Esophagus muscularis mucosa (tissue), 4 donors: ENCODE measurements at regions not wholly inside any gene's neighbourhood (a gene's known extent, or its start where the extent isn't known, plus 50 kb on each side); places are given as distances from the start of the nearest gene placed in this dataset.

Experiments
- DNase-seq: peaks from one replicate; pipeline ENCODE4 v3.0.0-alpha.2; 2017; ENCODE audit errors: extremely low spot score
- H3K27ac ChIP-seq, 4 donors: fragments of 200-600 bp; sonication (generic); replicated peaks in 1 of 4; 1 replicate in 3 of 4; 2 replicates in 1 of 4; pipeline ENCODE4 v1.5.1; 2016 to 2019; ENCODE audit warnings: mild to moderate bottlenecking in 1 of 4
- H3K27me3 ChIP-seq, 4 donors: fragments of 200-600 bp; sonication (generic); one replicate each; pipeline versions ENCODE4 v1.5.1 to v1.6.0; 2016 to 2019
- H3K36me3 ChIP-seq, 4 donors: fragments of 200-600 bp; sonication (generic); one replicate each; pipeline ENCODE4 v1.5.1; 2016 to 2019
- H3K4me1 ChIP-seq, 4 donors: fragments of 200-600 bp; sonication (generic); one replicate each; pipeline ENCODE4 v1.5.1; 2016 to 2019
- H3K4me3 ChIP-seq, 4 donors: fragments of 200-600 bp; sonication (generic); 1 replicate in 2 of 4; 2 replicates in 2 of 4; pipeline ENCODE4 v1.5.1; 2016 to 2019; ENCODE audit warnings: mild to moderate bottlenecking in 4 of 4, moderate library complexity in 1 of 4
- H3K9me3 ChIP-seq, 4 donors: fragments of 200-600 bp; sonication (generic); 1 replicate in 3 of 4; 2 replicates in 1 of 4; pipeline ENCODE4 v1.5.1; 2016 to 2019
- EP300 ChIP-seq: sonication (generic); formaldehyde crosslinking; IDR thresholded peaks from one replicate; pipeline ENCODE4 v1.6.1; 2017; ENCODE audit warnings: antibody characterized with exemption
- POLR2A ChIP-seq: fragments of 450-650 bp; IDR thresholded peaks from one replicate; pipeline ENCODE4 v1.6.1; 2017; ENCODE audit warnings: antibody characterized with exemption, moderate library complexity, mild to moderate bottlenecking, low read depth
- POLR2AphosphoS5 ChIP-seq, 2 donors: sonication (generic); formaldehyde crosslinking; IDR thresholded peaks; one replicate each; pipeline ENCODE4 v1.6.1; 2017; ENCODE audit warnings: antibody characterized with exemption in 2 of 2
- WGBS: methylation state at CpG from one replicate; pipeline ENCODE4 v1.1.5; 2018; 5-methylcytosine and 5-hydroxymethylcytosine counted together
- intact Hi-C: fragments of 100-400 bp; cut with DNase I; formaldehyde crosslinking; loops from one replicate; pipeline ENCODE4 v1.15.1; 2023
- TF ChIP-seq, protein P1 (sequence below), 3 experiments: fragments of 200-600 bp in 2 of 3; fragments of 450-650 bp in 1 of 3; sonication (generic) in 2 of 3; IDR thresholded peaks; one replicate each; pipeline ENCODE4 v1.5.1; 2017 to 2019; ENCODE audit warnings: antibody characterized with exemption in 3 of 3, mild to moderate bottlenecking in 2 of 3, moderate library complexity in 1 of 3

DNA sequence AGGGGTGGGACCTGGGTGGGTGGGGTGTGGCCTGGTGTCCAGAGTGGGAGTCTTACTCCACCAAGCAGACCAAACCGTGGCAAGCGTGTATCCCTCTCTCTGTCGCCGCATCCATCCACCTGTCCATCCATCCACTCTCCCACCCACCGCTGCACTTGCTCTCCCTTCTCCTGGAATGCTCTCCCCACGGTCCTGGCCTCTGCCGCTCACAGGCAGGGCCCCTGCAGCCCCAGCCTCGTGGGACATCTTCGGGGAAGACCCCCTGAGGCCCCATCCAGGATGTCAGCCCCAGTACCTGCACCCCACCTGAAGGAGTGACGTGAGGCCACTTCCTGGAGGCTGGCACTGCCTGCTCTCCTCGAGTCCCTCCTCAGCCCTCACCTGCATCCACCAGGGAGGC is 189.5 kb upstream of the GSE1 start:
- Histone ChIP-seq H3K27me3 (no peaks in the 10 kb centered on the region), H3K27ac (no peak overlapping the region), H3K4me3 (no peak overlapping the region), H3K9me3 (no peaks in the 10 kb centered on the region), H3K36me3 (no peaks in the 10 kb centered on the region), H3K4me1 (peaks cover 3 to 30% (median 24%) of the 10 kb centered on the region in 4 donors)
- DNase-seq, result no peak
- TF ChIP-seq POLR2AphosphoS5 (IDR thresholded peaks at IDR 0.05) (no peak), POLR2A (no peak), EP300 (no peak)
- TF ChIP-seq, protein P1, sequence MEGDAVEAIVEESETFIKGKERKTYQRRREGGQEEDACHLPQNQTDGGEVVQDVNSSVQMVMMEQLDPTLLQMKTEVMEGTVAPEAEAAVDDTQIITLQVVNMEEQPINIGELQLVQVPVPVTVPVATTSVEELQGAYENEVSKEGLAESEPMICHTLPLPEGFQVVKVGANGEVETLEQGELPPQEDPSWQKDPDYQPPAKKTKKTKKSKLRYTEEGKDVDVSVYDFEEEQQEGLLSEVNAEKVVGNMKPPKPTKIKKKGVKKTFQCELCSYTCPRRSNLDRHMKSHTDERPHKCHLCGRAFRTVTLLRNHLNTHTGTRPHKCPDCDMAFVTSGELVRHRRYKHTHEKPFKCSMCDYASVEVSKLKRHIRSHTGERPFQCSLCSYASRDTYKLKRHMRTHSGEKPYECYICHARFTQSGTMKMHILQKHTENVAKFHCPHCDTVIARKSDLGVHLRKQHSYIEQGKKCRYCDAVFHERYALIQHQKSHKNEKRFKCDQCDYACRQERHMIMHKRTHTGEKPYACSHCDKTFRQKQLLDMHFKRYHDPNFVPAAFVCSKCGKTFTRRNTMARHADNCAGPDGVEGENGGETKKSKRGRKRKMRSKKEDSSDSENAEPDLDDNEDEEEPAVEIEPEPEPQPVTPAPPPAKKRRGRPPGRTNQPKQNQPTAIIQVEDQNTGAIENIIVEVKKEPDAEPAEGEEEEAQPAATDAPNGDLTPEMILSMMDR (IDR thresholded peaks at IDR 0.05), result no peak
- intact Hi-C loops, result loop anchor here (5.0 kb wide), 1 partner anchor 134 kb away; no protein-coding TSS in a partner anchor
- WGBS, result 97% methylated on average over 11 of the region's 11 CpGs

GRCh38 chr16:85424260-85425073 is 188.7 kb upstream of the GSE1 start:
- no peak overlapping the region for H3K27ac ChIP-seq
- H3K4me1 ChIP-seq, result peaks cover 3 to 30% (median 24%) of the 10 kb centered on the region in 4 donors
- DNase-seq, result no peak
- intact Hi-C loops, result loop anchor here (5.0 kb wide), 1 partner anchor 133 kb away; no protein-coding TSS in a partner anchor
- H3K4me3 ChIP-seq, result no peak overlapping the region
- H3K9me3 ChIP-seq, result no peaks in the 10 kb centered on the region
- 47% methylated on average over 21 of the region's 35 CpGs for WGBS
- TF ChIP-seq EP300 (no peak), POLR2A (no peak), POLR2AphosphoS5 (IDR thresholded peaks at IDR 0.05) (no peak)
- TF ChIP-seq, protein P1 (IDR thresholded peaks at IDR 0.05), result no peak
- H3K27me3 ChIP-seq, result no peaks in the 10 kb centered on the region
- no peaks in the 10 kb centered on the region for H3K36me3 ChIP-seq

- Histone ChIP-seq H3K4me3 (no peak overlapping the region), H3K27me3 (no peaks in the 10 kb centered on the region), H3K27ac (no peak overlapping the region), H3K9me3 (no peaks in the 10 kb centered on the region), H3K36me3 (no peaks in the 10 kb centered on the region), H3K4me1 (peaks cover 3 to 30% (median 24%) of the 10 kb centered on the region in 4 donors)
- intact Hi-C loops, result no loop called here
- 88% methylated on average over 12 of the region's 17 CpGs for WGBS
- no peak for DNase-seq
- TF ChIP-seq EP300 (no peak), POLR2A (no peak), POLR2AphosphoS5 (IDR thresholded peaks at IDR 0.05) (no peak)
- TF ChIP-seq, protein P1 (IDR thresholded peaks at IDR 0.05), result no peak
Observed at GRCh38 chr16:85425074-85425662, 188.0 kb upstream of the GSE1 start.

DNA sequence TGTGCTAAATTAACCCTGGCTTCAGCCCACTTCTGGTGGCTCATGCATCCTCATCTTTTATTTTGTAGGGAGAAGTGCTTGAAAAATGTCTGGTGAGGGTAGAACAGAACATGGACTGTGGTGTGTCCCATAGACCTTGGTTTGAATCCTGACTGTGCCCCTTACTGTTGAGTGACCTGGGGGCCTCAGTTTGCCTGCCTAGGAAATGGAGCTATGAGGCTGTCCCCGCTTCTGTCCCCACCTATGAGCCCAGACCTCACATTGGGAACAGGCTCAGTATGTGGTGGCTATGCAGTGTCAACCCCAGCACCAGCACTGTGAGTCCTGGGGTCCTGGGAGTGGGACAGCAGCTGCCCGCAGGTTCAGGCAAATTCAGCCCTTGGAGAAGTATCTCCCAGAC is 186.3 kb upstream of the GSE1 start:
- TF ChIP-seq POLR2A (no peak), EP300 (no peak), POLR2AphosphoS5 (IDR thresholded peaks at IDR 0.05) (no peak)
- TF ChIP-seq, protein P1 (IDR thresholded peaks at IDR 0.05), result no peak
- intact Hi-C loops, result no loop called here
- WGBS, result 100% methylated on average over 1 of the region's 2 CpGs
- DNase-seq, result no peak
- Histone ChIP-seq H3K4me1 (peaks cover 3 to 18% (median 15%) of the 10 kb centered on the region in 4 donors), H3K27ac (no peak overlapping the region), H3K27me3 (no peaks in the 10 kb centered on the region), H3K36me3 (no peaks in the 10 kb centered on the region), H3K4me3 (no peak overlapping the region), H3K9me3 (no peaks in the 10 kb centered on the region)
